ENCODE measurements at regions not wholly inside any gene's neighbourhood (a gene's known extent, or its start where the extent isn't known, plus 50 kb on each side); places are given as distances from the start of the nearest gene placed in this dataset.

DNA sequence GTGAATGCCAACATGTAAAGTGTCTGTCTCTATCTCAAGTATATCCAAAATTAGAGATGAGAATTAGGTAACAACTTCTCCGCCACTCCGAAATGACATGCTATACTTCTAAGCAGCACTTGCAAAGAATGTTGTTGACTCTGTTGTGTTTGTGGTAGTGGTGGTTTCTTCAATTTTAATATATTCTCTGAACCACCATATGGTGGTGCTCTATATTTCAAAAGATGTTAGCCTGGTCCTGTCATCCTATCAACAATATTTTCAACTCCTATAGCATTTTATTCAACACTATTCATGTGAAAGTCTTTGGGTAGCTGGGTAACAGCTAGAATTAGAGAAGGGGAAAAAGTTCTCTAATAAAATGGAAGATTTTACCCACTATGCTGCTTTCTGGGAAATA is 1622.8 kb upstream of the IGFBP7 start (continued):
- TF ChIP-seq ZNF155 (tag by site-specific recombination; IDR thresholded peaks at IDR 0.05), result no peak
- TF ChIP-seq ZNF670 (tag by site-specific recombination; IDR thresholded peaks at IDR 0.05; ENCODE audit: low read depth), result no peak
- TF ChIP-seq ZNF560 (tag by site-specific recombination; IDR thresholded peaks at IDR 0.05; ENCODE audit: borderline replicate concordance), result no peak
- TF ChIP-seq ZNF549 (tag by site-specific recombination; IDR thresholded peaks at IDR 0.05), result no peak
- no peak for TF ChIP-seq ZNF274 (IDR thresholded peaks at IDR 0.05; ENCODE audit: low read length)
- TF ChIP-seq ZNF274 (tag by site-specific recombination; IDR thresholded peaks at IDR 0.05; ENCODE audit: borderline replicate concordance), result no peak

DNA sequence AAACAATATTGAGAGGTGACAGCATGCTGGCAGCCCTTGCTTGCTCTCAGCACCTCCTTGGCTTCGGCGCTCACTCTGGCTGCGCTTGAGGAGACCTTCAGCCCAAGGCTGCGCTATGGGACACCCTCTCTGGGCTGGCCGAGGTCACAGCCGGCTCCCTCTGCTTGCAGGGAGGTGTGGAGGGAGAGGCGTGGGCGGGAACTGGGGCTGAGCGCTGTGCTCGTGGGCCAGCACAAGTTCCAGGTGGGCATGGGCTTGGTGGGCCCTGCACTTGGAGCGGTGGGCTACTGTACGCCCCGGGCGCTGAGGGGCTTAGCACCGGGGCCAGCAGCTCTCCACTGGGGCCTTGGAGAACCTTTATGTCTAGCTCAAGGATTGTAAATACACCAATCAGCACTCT is 1613.8 kb upstream of the IGFBP7 start:
- H3K36me3 ChIP-seq (ENCODE audit: control insufficient read depth in 2 of 2, insufficient read depth in 1 of 2, low read length in 2 of 2), result no peaks in the 10 kb centered on the region
- H3K4me1 ChIP-seq (ENCODE audit: control insufficient read depth, insufficient read depth, low read length), result no peaks in the 10 kb centered on the region
- ChIA-PET CTCF (no interaction called here), POLR2A (no interaction called here)
- H3K27ac ChIP-seq (ENCODE audit: extremely low read depth, low read depth, low read length), result no peak overlapping the region
- H3K9me3 ChIP-seq (ENCODE audit: control insufficient read depth, insufficient read depth, low read depth, low read length), result no peaks in the 10 kb centered on the region
- H3K4me3 ChIP-seq (ENCODE audit: low read depth, low read length), result no peak overlapping the region
- no peak for TF ChIP-seq ZBTB17 (tag by site-specific recombination; IDR thresholded peaks at IDR 0.05)
- no peak for TF ChIP-seq ZNF76 (tag by site-specific recombination; IDR thresholded peaks at IDR 0.05; ENCODE audit: borderline replicate concordance, low read depth)
- no peak for TF ChIP-seq ZFP3 (tag by site-specific recombination; IDR thresholded peaks at IDR 0.05; ENCODE audit: low read depth)
- no peak for TF ChIP-seq ZNF37A (tag by site-specific recombination; IDR thresholded peaks at IDR 0.05)
- TF ChIP-seq ZNF211 (tag by site-specific recombination; IDR thresholded peaks at IDR 0.05; ENCODE audit: low read depth), result no peak
- no peak for TF ChIP-seq ZEB2 (tag by site-specific recombination; IDR thresholded peaks at IDR 0.05)
- no peak for TF ChIP-seq KLF16 (tag by site-specific recombination; IDR thresholded peaks at IDR 0.05)
- TF ChIP-seq ZNF133 (tag by site-specific recombination; IDR thresholded peaks at IDR 0.05), result no peak
- no peak for TF ChIP-seq ZNF169 (tag by site-specific recombination; IDR thresholded peaks at IDR 0.05)
- TF ChIP-seq, protein P1, sequence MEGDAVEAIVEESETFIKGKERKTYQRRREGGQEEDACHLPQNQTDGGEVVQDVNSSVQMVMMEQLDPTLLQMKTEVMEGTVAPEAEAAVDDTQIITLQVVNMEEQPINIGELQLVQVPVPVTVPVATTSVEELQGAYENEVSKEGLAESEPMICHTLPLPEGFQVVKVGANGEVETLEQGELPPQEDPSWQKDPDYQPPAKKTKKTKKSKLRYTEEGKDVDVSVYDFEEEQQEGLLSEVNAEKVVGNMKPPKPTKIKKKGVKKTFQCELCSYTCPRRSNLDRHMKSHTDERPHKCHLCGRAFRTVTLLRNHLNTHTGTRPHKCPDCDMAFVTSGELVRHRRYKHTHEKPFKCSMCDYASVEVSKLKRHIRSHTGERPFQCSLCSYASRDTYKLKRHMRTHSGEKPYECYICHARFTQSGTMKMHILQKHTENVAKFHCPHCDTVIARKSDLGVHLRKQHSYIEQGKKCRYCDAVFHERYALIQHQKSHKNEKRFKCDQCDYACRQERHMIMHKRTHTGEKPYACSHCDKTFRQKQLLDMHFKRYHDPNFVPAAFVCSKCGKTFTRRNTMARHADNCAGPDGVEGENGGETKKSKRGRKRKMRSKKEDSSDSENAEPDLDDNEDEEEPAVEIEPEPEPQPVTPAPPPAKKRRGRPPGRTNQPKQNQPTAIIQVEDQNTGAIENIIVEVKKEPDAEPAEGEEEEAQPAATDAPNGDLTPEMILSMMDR (tag by site-specific recombination; IDR thresholded peaks at IDR 0.05), result no peak
- no peak for TF ChIP-seq ZNF571 (tag by site-specific recombination; IDR thresholded peaks at IDR 0.05)
- TF ChIP-seq ZNF677 (tag by site-specific recombination; IDR thresholded peaks at IDR 0.05), result no peak

DNA sequence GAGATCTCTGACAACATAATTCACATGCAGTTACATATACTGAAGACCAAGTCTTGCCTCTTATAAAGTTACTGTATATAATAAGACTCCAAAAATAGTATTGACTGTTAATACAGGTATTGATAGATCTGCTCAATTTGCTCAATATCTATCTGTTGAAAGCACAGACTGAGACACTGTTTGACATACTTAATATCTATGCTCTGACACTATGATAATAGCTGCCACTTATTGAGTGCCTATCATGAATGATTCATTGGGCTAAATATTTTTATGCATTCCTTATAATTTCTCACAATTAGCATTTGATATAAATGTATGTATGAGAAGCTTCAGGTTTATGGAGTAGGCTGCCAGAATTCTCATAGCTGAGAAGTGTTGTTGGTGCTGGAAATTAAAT is 1600.9 kb upstream of the IGFBP7 start:
- ChIA-PET POLR2A (no interaction called here), CTCF (no interaction called here)
- Histone ChIP-seq H3K27ac (ENCODE audit: extremely low read depth, low read depth, low read length) (no peak overlapping the region), H3K4me1 (ENCODE audit: control insufficient read depth, insufficient read depth, low read length) (no peaks in the 10 kb centered on the region), H3K36me3 (ENCODE audit: control insufficient read depth in 2 of 2, insufficient read depth in 1 of 2, low read length in 2 of 2) (no peaks in the 10 kb centered on the region), H3K9me3 (ENCODE audit: control insufficient read depth, insufficient read depth, low read depth, low read length) (no peaks in the 10 kb centered on the region), H3K4me3 (ENCODE audit: low read depth, low read length) (no peak overlapping the region)
- TF ChIP-seq, protein P2, sequence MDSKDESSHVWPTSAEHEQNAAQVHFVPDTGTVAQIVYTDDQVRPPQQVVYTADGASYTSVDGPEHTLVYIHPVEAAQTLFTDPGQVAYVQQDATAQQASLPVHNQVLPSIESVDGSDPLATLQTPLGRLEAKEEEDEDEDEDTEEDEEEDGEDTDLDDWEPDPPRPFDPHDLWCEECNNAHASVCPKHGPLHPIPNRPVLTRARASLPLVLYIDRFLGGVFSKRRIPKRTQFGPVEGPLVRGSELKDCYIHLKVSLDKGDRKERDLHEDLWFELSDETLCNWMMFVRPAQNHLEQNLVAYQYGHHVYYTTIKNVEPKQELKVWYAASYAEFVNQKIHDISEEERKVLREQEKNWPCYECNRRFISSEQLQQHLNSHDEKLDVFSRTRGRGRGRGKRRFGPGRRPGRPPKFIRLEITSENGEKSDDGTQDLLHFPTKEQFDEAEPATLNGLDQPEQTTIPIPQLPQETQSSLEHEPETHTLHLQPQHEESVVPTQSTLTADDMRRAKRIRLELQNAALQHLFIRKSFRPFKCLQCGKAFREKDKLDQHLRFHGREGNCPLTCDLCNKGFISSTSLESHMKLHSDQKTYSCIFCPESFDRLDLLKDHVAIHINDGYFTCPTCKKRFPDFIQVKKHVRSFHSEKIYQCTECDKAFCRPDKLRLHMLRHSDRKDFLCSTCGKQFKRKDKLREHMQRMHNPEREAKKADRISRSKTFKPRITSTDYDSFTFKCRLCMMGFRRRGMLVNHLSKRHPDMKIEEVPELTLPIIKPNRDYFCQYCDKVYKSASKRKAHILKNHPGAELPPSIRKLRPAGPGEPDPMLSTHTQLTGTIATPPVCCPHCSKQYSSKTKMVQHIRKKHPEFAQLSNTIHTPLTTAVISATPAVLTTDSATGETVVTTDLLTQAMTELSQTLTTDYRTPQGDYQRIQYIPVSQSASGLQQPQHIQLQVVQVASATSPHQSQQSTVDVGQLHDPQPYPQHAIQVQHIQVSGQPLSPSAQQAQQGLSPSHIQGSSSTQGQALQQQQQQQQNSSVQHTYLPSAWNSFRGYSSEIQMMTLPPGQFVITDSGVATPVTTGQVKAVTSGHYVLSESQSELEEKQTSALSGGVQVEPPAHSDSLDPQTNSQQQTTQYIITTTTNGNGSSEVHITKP (tag by site-specific recombination; IDR thresholded peaks at IDR 0.05), result no peak
- TF ChIP-seq ZNF792 (tag by site-specific recombination; IDR thresholded peaks at IDR 0.05), result no peak
- TF ChIP-seq ZNF626 (tag by site-specific recombination; IDR thresholded peaks at IDR 0.05), result no peak
- TF ChIP-seq, protein P3, sequence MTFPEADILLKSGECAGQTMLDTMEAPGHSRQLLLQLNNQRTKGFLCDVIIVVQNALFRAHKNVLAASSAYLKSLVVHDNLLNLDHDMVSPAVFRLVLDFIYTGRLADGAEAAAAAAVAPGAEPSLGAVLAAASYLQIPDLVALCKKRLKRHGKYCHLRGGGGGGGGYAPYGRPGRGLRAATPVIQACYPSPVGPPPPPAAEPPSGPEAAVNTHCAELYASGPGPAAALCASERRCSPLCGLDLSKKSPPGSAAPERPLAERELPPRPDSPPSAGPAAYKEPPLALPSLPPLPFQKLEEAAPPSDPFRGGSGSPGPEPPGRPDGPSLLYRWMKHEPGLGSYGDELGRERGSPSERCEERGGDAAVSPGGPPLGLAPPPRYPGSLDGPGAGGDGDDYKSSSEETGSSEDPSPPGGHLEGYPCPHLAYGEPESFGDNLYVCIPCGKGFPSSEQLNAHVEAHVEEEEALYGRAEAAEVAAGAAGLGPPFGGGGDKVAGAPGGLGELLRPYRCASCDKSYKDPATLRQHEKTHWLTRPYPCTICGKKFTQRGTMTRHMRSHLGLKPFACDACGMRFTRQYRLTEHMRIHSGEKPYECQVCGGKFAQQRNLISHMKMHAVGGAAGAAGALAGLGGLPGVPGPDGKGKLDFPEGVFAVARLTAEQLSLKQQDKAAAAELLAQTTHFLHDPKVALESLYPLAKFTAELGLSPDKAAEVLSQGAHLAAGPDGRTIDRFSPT (tag by site-specific recombination; IDR thresholded peaks at IDR 0.05), result no peak
- TF ChIP-seq ZNF654 (tag by site-specific recombination; IDR thresholded peaks at IDR 0.05; ENCODE audit: low read depth), result no peak
- TF ChIP-seq ZNF664 (tag by site-specific recombination; IDR thresholded peaks at IDR 0.05), result no peak
- TF ChIP-seq MEIS1 (CRISPR knock-in tag; IDR thresholded peaks at IDR 0.05; ENCODE audit: borderline replicate concordance), result no peak
- TF ChIP-seq ZNF776 (tag by site-specific recombination; IDR thresholded peaks at IDR 0.05; ENCODE audit: borderline replicate concordance), result no peak
- TF ChIP-seq, protein P4, sequence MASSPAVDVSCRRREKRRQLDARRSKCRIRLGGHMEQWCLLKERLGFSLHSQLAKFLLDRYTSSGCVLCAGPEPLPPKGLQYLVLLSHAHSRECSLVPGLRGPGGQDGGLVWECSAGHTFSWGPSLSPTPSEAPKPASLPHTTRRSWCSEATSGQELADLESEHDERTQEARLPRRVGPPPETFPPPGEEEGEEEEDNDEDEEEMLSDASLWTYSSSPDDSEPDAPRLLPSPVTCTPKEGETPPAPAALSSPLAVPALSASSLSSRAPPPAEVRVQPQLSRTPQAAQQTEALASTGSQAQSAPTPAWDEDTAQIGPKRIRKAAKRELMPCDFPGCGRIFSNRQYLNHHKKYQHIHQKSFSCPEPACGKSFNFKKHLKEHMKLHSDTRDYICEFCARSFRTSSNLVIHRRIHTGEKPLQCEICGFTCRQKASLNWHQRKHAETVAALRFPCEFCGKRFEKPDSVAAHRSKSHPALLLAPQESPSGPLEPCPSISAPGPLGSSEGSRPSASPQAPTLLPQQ (tag by site-specific recombination; IDR thresholded peaks at IDR 0.05), result no peak
- no peak for TF ChIP-seq SCRT2 (tag by site-specific recombination; IDR thresholded peaks at IDR 0.05)
